K562 (cell line): ENCODE measurements at regions not wholly inside any gene's neighbourhood (a gene's known extent, or its start where the extent isn't known, plus 50 kb on each side); places are given as distances from the start of the nearest gene placed in this dataset.

Experiments
- ATAC-seq: fragments of 200-7000 bp; cut with Tn5 transposase; 3 replicates; pipeline ENCODE4 v1.9.1; 2020; ENCODE audit warnings: moderate library complexity
- BruUV-seq: library from RNA; stranded (reverse); fragments of 400-500 nt; replicated peaks from 2 replicates; lab custom pipeline; 2021; lab: Mats Ljungman, UMichigan
- CTCF ChIA-PET: fragments of 300-600 bp; formaldehyde crosslinking; extraction: SDS; loops from one replicate; lab custom pipeline; 2021; ENCODE audit warnings: low intra/inter-chr PET ratio; lab: Yijun Ruan, JAX
- POLR2A ChIA-PET: fragments of 300-600, 350-650 bp; sonication (Branson Sonifier 250); formaldehyde crosslinking; extraction: SDS; loops from one replicate; lab custom pipeline; 2021; ENCODE audit warnings: antibody characterized with exemption, inconsistent platforms; lab: Yijun Ruan, JAX
- DNase-seq, 4 experiments: peaks; one replicate each; pipeline versions ENCODE4 v3.0.0 to v3.0.0-alpha.2; 2011 to 2018; ENCODE audit warnings: low spot score in 3 of 4, mixed read lengths in 3 of 4; ENCODE audit errors: extremely low read depth in 1 of 4
- FAIRE-seq: peaks from 2 replicates; lab custom pipeline; 2011; peaks lifted over from hg19 to GRCh38; lab: Jason Lieb, UNC
- H2AFZ ChIP-seq: 2 replicates; pipeline ENCODE4 v1.6.0; 2011; ENCODE audit warnings: low read depth, low read length, control low read depth, inconsistent platforms
- H3K27ac ChIP-seq: fragments of 200-600 bp; 3 replicates; pipeline ENCODE4 v1.8.0; 2011; ENCODE audit warnings: low read depth, mild to moderate bottlenecking, control low read depth, inconsistent platforms, low read length, moderate library complexity, mixed read lengths; ENCODE audit errors: extremely low read depth
- H3K27me3 ChIP-seq, 2 experiments: fragments of 300-600 bp in 1 of 2; 2 replicates in 1 of 2; 3 replicates in 1 of 2; pipeline versions ENCODE4 v1.6.0 to v1.8.0; 2011; ENCODE audit warnings: inconsistent platforms in 2 of 2, low read length in 2 of 2, mild to moderate bottlenecking in 1 of 2, mixed read lengths in 1 of 2, moderate library complexity in 1 of 2; ENCODE audit not compliant: control insufficient read depth in 2 of 2, insufficient read depth in 2 of 2
- H3K36me3 ChIP-seq: fragments of 300-600 bp; 3 replicates; pipeline ENCODE4 v1.8.0; 2011; ENCODE audit warnings: mild to moderate bottlenecking, low read length, inconsistent platforms; ENCODE audit not compliant: control insufficient read depth, insufficient read depth
- H3K4me1 ChIP-seq, 2 experiments: fragments of 200-600 bp in 1 of 2; replicated peaks in 1 of 2; 2 replicates in 1 of 2; 3 replicates in 1 of 2; pipeline versions ENCODE4 v1.5.1 to v1.8.0; 2011; ENCODE audit warnings: inconsistent platforms in 2 of 2, low read length in 2 of 2, mild to moderate bottlenecking in 1 of 2, mixed read lengths in 1 of 2, moderate library complexity in 1 of 2; ENCODE audit not compliant: control insufficient read depth in 2 of 2, insufficient read depth in 2 of 2
- H3K4me2 ChIP-seq: 2 replicates; pipeline ENCODE4 v1.6.1; 2011; ENCODE audit warnings: low read length, control low read depth, inconsistent platforms, mixed read lengths; ENCODE audit not compliant: insufficient read depth
- H3K4me3 ChIP-seq: fragments of 200-600 bp; sonication (generic), shearing (Covaris generic); 2 replicates; pipeline ENCODE4 v1.5.1; 2016; ENCODE audit warnings: control low read depth, inconsistent platforms
- H3K79me2 ChIP-seq: fragments of 200-600 bp; 3 replicates; pipeline ENCODE4 v1.8.0; 2011; ENCODE audit warnings: low read length, inconsistent platforms; ENCODE audit not compliant: control insufficient read depth, insufficient read depth
- H3K9ac ChIP-seq, 2 experiments: 2 replicates each; pipeline versions ENCODE4 v1.6.0 to v1.6.1; 2011; ENCODE audit warnings: low read depth in 2 of 2, low read length in 2 of 2, control low read depth in 1 of 2, inconsistent platforms in 1 of 2, mild to moderate bottlenecking in 1 of 2, mixed read lengths in 1 of 2; ENCODE audit not compliant: insufficient read depth in 1 of 2
- H3K9me1 ChIP-seq: one replicate; pipeline ENCODE4 v1.6.0; 2011; ENCODE audit warnings: inconsistent platforms, mild to moderate bottlenecking, low read length, moderate library complexity; ENCODE audit not compliant: control insufficient read depth, insufficient read depth
- H3K9me3 ChIP-seq: replicated peaks from 2 replicates; pipeline ENCODE4 v1.5.1; 2011; ENCODE audit warnings: low read depth, low read length, inconsistent platforms; ENCODE audit not compliant: control insufficient read depth, insufficient read depth
- H4K20me1 ChIP-seq: replicated peaks from 2 replicates; pipeline ENCODE4 v1.6.1; 2011; ENCODE audit warnings: low read length, inconsistent platforms, mixed read lengths; ENCODE audit not compliant: control insufficient read depth, insufficient read depth
- ARID1B ChIP-seq: fragments of 450-650 bp; IDR thresholded peaks from 2 replicates; pipeline ENCODE4 v1.6.1; 2016; ENCODE audit warnings: antibody characterized with exemption, mild to moderate bottlenecking, inconsistent platforms
- CEBPG ChIP-seq, 3 experiments: fragments of 200-800 bp in 1 of 3; sonication (Bioruptor generic) in 1 of 3; sonication (generic) in 1 of 3; formaldehyde crosslinking in 1 of 3; IDR thresholded peaks in 2 of 3; conservative IDR thresholded peaks in 1 of 3; 2 replicates each; pipeline versions ENCODE4 v1.6.1 to v1.8.0; 2016 to 2022; ENCODE audit warnings: missing compliant biosample characterization in 2 of 3, missing genetic modification characterization in 2 of 3, mild to moderate bottlenecking in 1 of 3, missing genetic modification reagents in 1 of 3
- JUND ChIP-seq, 2 experiments: IDR thresholded peaks; 2 replicates in 1 of 2; 3 replicates in 1 of 2; pipeline ENCODE4 v1.6.1; 2011; ENCODE audit warnings: borderline replicate concordance in 2 of 2, low read depth in 2 of 2, low read length in 2 of 2, improper control_type of control experiment in 1 of 2, missing biosample characterization in 1 of 2, missing genetic modification characterization in 1 of 2, missing genetic modification reagents in 1 of 2
- KLF1 ChIP-seq: fragments of 450-650 bp; IDR thresholded peaks from 2 replicates; pipeline ENCODE4 v1.6.1; 2016; ENCODE audit warnings: missing genetic modification characterization, missing compliant biosample characterization
- MEIS2 ChIP-seq: fragments of 450-650 bp; IDR thresholded peaks from 2 replicates; pipeline ENCODE4 v1.6.1; 2014; ENCODE audit warnings: mild to moderate bottlenecking; ENCODE audit not compliant: partially characterized antibody
- NRF1 ChIP-seq, 2 experiments: fragments of 450-650 bp; IDR thresholded peaks in 1 of 2; conservative IDR thresholded peaks in 1 of 2; 2 replicates each; pipeline ENCODE4 v1.6.1; 2014; ENCODE audit warnings: mild to moderate bottlenecking in 2 of 2
- RAD21 ChIP-seq, 2 experiments: fragments of 250-450 bp in 1 of 2; fragments of 450-650 bp in 1 of 2; sonication (Bioruptor Pico) in 1 of 2; formaldehyde crosslinking in 1 of 2; IDR thresholded peaks in 1 of 2; conservative IDR thresholded peaks in 1 of 2; 2 replicates each; pipeline versions ENCODE4 v1.4.0 to v1.8.0; 2020 to 2022; ENCODE audit warnings: mild to moderate bottlenecking in 2 of 2, moderate library complexity in 1 of 2
- RBFOX2 ChIP-seq: fragments of 200-400 bp; formaldehyde crosslinking; IDR thresholded peaks from 2 replicates; pipeline ENCODE4 v1.6.1; 2017; ENCODE audit warnings: low read depth, mild to moderate bottlenecking, low read length, moderate library complexity
- VEZF1 ChIP-seq: fragments of 200-800 bp; sonication (Bioruptor generic); IDR thresholded peaks from 2 replicates; pipeline ENCODE4 v1.6.1; 2017; ENCODE audit warnings: missing genetic modification characterization, missing compliant biosample characterization
- ZFP30 ChIP-seq: fragments of 250-450 bp; sonication (Bioruptor Pico); IDR thresholded peaks from 2 replicates; pipeline ENCODE4 v1.8.0; 2022; ENCODE audit warnings: moderate library complexity, mild to moderate bottlenecking, inconsistent platforms, borderline replicate concordance
- ZNF212 ChIP-seq: fragments of 450-650 bp; formaldehyde crosslinking; IDR thresholded peaks from 2 replicates; pipeline ENCODE4 v1.4.0; 2020; ENCODE audit warnings: mild to moderate bottlenecking
- ZNF253 ChIP-seq: fragments of 250-450 bp; sonication (Bioruptor Pico); conservative IDR thresholded peaks from 2 replicates; pipeline ENCODE4 v1.6.1; 2021; ENCODE audit warnings: mild to moderate bottlenecking
- ZNF695 ChIP-seq: fragments of 450-650 bp; formaldehyde crosslinking; IDR thresholded peaks from 2 replicates; pipeline ENCODE4 v1.4.0; 2020; ENCODE audit warnings: mild to moderate bottlenecking, moderate library complexity
- ZSCAN32 ChIP-seq: fragments of 450-650 bp; formaldehyde crosslinking; IDR thresholded peaks from 2 replicates; pipeline ENCODE4 v1.4.0; 2020; ENCODE audit warnings: mild to moderate bottlenecking, moderate library complexity
- WGBS: fragments of 100-300 bp; shearing (Covaris generic); methylation state at CpG from one replicate; pipeline ENCODE4 v1.1.6; 2016; ENCODE audit warnings: low coverage, mixed read lengths; ENCODE audit not compliant: insufficient coverage; ENCODE audit errors: missing lambda C conversion rate; 5-methylcytosine and 5-hydroxymethylcytosine counted together
- in situ Hi-C: fragments of 300-500 bp; cut with MboI; formaldehyde crosslinking; loops from 4 replicates; pipeline ENCODE4 v1.15.0; 2018; ENCODE audit warnings: inconsistent platforms, mixed read lengths
- intact Hi-C: fragments of 100-400 bp; cut with micrococcal nuclease; formaldehyde crosslinking; loops from 2 replicates; pipeline ENCODE4 v1.14.2; 2022
- TF ChIP-seq, protein P1 (sequence below), 2 experiments: fragments of 450-650 bp in 1 of 2; sonication (generic) in 1 of 2; formaldehyde crosslinking in 1 of 2; IDR thresholded peaks in 1 of 2; conservative IDR thresholded peaks in 1 of 2; 2 replicates each; pipeline versions ENCODE4 v1.6.1 to v1.8.1; 2016 to 2023; ENCODE audit warnings: mild to moderate bottlenecking in 2 of 2, moderate library complexity in 2 of 2, inconsistent platforms in 1 of 2, missing genetic modification reagents in 1 of 2
- TF ChIP-seq, protein P2 (sequence below): sonication (generic); formaldehyde crosslinking; IDR thresholded peaks from 2 replicates; pipeline ENCODE4 v1.8.0; 2022; ENCODE audit warnings: mild to moderate bottlenecking, missing genetic modification reagents

DNA sequence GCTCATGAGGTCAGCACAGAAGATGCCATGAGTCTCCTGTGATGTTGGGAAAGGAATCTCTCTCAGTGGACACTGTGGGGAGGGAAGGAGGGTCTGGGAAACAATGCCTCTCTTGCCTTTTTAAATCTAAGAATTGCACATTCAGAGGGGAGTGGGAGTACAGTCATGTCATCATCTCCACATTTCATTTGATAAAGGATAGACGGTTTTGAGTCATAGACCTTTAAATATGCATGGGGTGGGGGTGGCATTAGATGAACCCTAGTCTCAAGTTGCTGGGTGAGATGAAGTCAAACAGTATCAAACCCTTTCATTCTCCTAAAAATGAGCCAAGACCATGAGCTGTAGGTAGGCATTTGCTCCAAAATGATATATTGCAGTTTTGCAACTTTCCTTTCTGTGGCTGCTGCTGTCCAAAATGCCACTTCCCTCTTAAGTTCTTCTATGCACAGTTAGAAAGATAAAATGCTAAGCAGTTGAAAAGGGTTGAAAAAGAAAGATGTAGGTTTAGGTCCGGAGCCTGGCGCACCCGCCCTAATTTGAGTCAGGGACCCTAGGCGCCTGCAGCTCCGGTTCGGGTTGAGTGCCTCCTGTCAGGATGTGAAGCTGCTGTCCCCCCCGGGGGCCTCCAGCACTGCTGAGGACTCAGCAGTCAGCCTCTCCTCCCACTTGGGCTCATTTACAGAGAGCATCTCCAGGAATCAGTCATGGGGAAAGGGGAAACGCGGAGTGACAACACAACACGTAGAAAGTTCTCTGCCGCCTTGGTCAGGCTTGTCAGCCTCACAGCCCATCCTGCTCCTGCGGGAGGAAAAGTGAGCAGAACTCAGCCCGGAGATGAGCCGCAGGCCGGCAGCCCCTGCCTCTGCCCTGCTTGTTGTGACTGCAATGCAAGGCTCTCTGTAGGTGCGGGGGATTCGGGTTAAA is 479.3 kb upstream of the RUNX1 start:
- Histone ChIP-seq H3K9me1 (no peaks in the 10 kb centered on the region), H4K20me1 (no peaks in the 10 kb centered on the region), H3K27me3 (peaks cover 0 to 5% of the 10 kb centered on the region in 2 experiments; a peak in 3 of 5 replicates), H3K79me2 (no peaks in the 10 kb centered on the region), H3K4me1 (peaks cover 6 to 16% of the 10 kb centered on the region in 2 experiments), H3K4me3 (no peak overlapping the region), H3K9ac (peak overlapping the region in 1 of 2 experiments; percentile 65; a peak in 2 of 4 replicates), H3K36me3 (no peaks in the 10 kb centered on the region), H3K27ac (no peak overlapping the region), H3K4me2 (peak overlapping the region; percentile 69), H3K9me3 (no peaks in the 10 kb centered on the region), H2AFZ (peak overlapping the region; percentile 60)
- intact Hi-C loops = no loop called here
- no TSS peak for BruUV-seq
- 23% methylated on average over 18 of the region's 18 CpGs for WGBS
- CTCF ChIA-PET = no interaction called here
- no peak for FAIRE-seq
- peak in 1 of 4 experiments; percentile 24 for DNase-seq
- in situ Hi-C loops = no loop called here
- POLR2A ChIA-PET = interaction anchor here (0.6 kb wide), 1 partner anchor 37 kb away, joined by 3 read pairs; no protein-coding TSS in a partner anchor
- peak; percentile 64 for ATAC-seq
- TF ChIP-seq, protein P1, sequence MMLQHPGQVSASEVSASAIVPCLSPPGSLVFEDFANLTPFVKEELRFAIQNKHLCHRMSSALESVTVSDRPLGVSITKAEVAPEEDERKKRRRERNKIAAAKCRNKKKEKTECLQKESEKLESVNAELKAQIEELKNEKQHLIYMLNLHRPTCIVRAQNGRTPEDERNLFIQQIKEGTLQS (IDR thresholded peaks at IDR 0.05) = peak; percentile 41; the same call in 1 of the 2 replicates
- TF ChIP-seq, protein P1 (CRISPR knock-in tag; conservative IDR thresholded peaks at IDR 0.05) = no peak
- no peak for TF ChIP-seq ZFP30 (CRISPR knock-in tag)
- no peak for TF ChIP-seq RBFOX2
- peak; percentile 26 for TF ChIP-seq MEIS2
- TF ChIP-seq RAD21 (CRISPR knock-in tag; conservative IDR thresholded peaks at IDR 0.05 in 1 of 2, IDR thresholded peaks at IDR 0.05 in 1 of 2) = no peak
- no peak for TF ChIP-seq ZNF212 (CRISPR knock-in tag)
- no peak for TF ChIP-seq ZNF253 (CRISPR knock-in tag)
- TF ChIP-seq ARID1B = 0 out of 2 replicates have a peak, but pooled peaks have one; percentile 22
- peak; percentile 14; the same call in 1 of the 2 replicates for TF ChIP-seq JUND (IDR thresholded peaks at IDR 0.05; ENCODE audit: borderline replicate concordance, low read depth, low read length)
- TF ChIP-seq JUND (tag; IDR thresholded peaks at IDR 0.05; ENCODE audit: borderline replicate concordance, low read depth, low read length) = no peak
- no peak for TF ChIP-seq ZNF695 (CRISPR knock-in tag)
- no peak for TF ChIP-seq ZSCAN32
- peak; percentile 39; the same call in 1 of the 2 replicates for TF ChIP-seq KLF1 (tag)
- no peak for TF ChIP-seq NRF1 (conservative IDR thresholded peaks at IDR 0.05 in 1 of 2, IDR thresholded peaks at IDR 0.05 in 1 of 2)
- 0 out of 2 replicates have a peak, but pooled peaks have one; percentile 12 for TF ChIP-seq VEZF1 (CRISPR knock-in tag)
- TF ChIP-seq CEBPG (CRISPR knock-in tag; IDR thresholded peaks at IDR 0.05) = no peak
- peak in 1 of 2 experiments; percentile 36; a peak in 1 of 4 replicates for TF ChIP-seq CEBPG (tag; conservative IDR thresholded peaks at IDR 0.05 in 1 of 2, IDR thresholded peaks at IDR 0.05 in 1 of 2)
- TF ChIP-seq, protein P2, sequence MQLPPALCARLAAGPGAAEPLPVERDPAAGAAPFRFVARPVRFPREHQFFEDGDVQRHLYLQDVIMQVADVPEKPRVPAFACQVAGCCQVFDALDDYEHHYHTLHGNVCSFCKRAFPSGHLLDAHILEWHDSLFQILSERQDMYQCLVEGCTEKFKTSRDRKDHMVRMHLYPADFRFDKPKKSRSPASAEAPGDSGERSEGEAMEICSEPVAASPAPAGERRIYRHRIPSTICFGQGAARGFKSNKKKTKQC = no peak
